CD14-positive monocyte (primary cell): ENCODE measurements at regions not wholly inside any gene's neighbourhood (a gene's known extent, or its start where the extent isn't known, plus 50 kb on each side); places are given as distances from the start of the nearest gene placed in this dataset.

ENCODE experiments used
- DNase-seq, 3 donors: peaks; one replicate each; pipeline ENCODE4 v3.0.0-alpha.2; 2011 to 2022
- H2AFZ ChIP-seq: 2 replicates; pipeline ENCODE4 v1.6.0; 2012; ENCODE audit warnings: mild to moderate bottlenecking, low read depth, low read length, inconsistent platforms; ENCODE audit not compliant: insufficient read depth, poor library complexity, severe bottlenecking
- H3K27ac ChIP-seq, 2 donors: 1 replicate in 1 of 2; 2 replicates in 1 of 2; pipeline ENCODE4 v1.5.1; 2012 to 2013; ENCODE audit warnings: low read length in 2 of 2, control low read depth in 1 of 2, inconsistent platforms in 1 of 2, low read depth in 1 of 2, mild to moderate bottlenecking in 1 of 2
- H3K27me3 ChIP-seq, 2 donors: one replicate each; pipeline versions ENCODE4 v1.6.0 to v1.6.1; 2011 to 2013; ENCODE audit warnings: low read length in 2 of 2; ENCODE audit not compliant: control insufficient read depth in 2 of 2, insufficient read depth in 2 of 2
- H3K36me3 ChIP-seq, 2 donors: replicated peaks in 1 of 2; 1 replicate in 1 of 2; 2 replicates in 1 of 2; pipeline versions ENCODE4 v1.5.1 to v1.6.1; 2012 to 2013; ENCODE audit warnings: low read length in 2 of 2, control low read depth in 1 of 2, inconsistent platforms in 1 of 2, mild to moderate bottlenecking in 1 of 2; ENCODE audit not compliant: insufficient read depth in 2 of 2, control insufficient read depth in 1 of 2
- H3K4me1 ChIP-seq, 2 donors: 1 replicate in 1 of 2; 2 replicates in 1 of 2; pipeline versions ENCODE4 v1.5.1 to v1.6.1; 2012 to 2013; ENCODE audit warnings: low read length in 2 of 2, control low read depth in 1 of 2, inconsistent platforms in 1 of 2, mild to moderate bottlenecking in 1 of 2, moderate library complexity in 1 of 2; ENCODE audit not compliant: insufficient read depth in 2 of 2, control insufficient read depth in 1 of 2
- H3K4me2 ChIP-seq: replicated peaks from 2 replicates; pipeline ENCODE3; 2012; ENCODE audit warnings: low read length, moderate library complexity, mild to moderate bottlenecking; ENCODE audit not compliant: poor library complexity, severe bottlenecking; ENCODE audit errors: extremely low read depth
- H3K4me3 ChIP-seq, 3 experiments: fragments of 200-600 bp in 1 of 3; sonication (generic) in 1 of 3; replicated peaks in 1 of 3; 1 replicate in 2 of 3; 2 replicates in 1 of 3; pipeline ENCODE4 v1.5.1; 2011 to 2013; ENCODE audit warnings: low read length in 3 of 3, mild to moderate bottlenecking in 3 of 3, control low read depth in 2 of 3, low read depth in 2 of 3, inconsistent platforms in 1 of 3, moderate library complexity in 1 of 3
- H3K79me2 ChIP-seq: 2 replicates; pipeline ENCODE4 v1.6.0; 2012; ENCODE audit warnings: mild to moderate bottlenecking, control low read depth, inconsistent platforms, low read length, moderate library complexity; ENCODE audit not compliant: insufficient read depth
- H3K9ac ChIP-seq: 2 replicates; pipeline ENCODE4 v1.6.0; 2017; ENCODE audit warnings: low read length, mild to moderate bottlenecking; ENCODE audit not compliant: insufficient read depth, poor library complexity, severe bottlenecking
- H3K9me3 ChIP-seq, 2 donors: replicated peaks in 1 of 2; 1 replicate in 1 of 2; 2 replicates in 1 of 2; pipeline versions ENCODE4 v1.5.1 to v1.6.1; 2012 to 2013; ENCODE audit warnings: low read length in 2 of 2, control low read depth in 1 of 2; ENCODE audit not compliant: control insufficient read depth in 1 of 2, insufficient read depth in 1 of 2
- H4K20me1 ChIP-seq: 2 replicates; pipeline ENCODE4 v1.6.0; 2012; ENCODE audit warnings: mild to moderate bottlenecking, low read length, control low read depth, moderate library complexity; ENCODE audit not compliant: insufficient read depth
- H3K27ac Mint-ChIP-seq, 7 donors: one replicate each; pipeline ENCODE4 v1.8.0; 2020; ENCODE audit warnings: mild to moderate bottlenecking in 7 of 7, mixed read lengths in 7 of 7, moderate library complexity in 6 of 7, inconsistent platforms in 2 of 7
- H3K27me3 Mint-ChIP-seq, 3 donors: one replicate each; pipeline ENCODE4 v1.8.0; 2021 to 2022; ENCODE audit warnings: low read depth in 3 of 3, mild to moderate bottlenecking in 3 of 3, mixed read lengths in 3 of 3, moderate library complexity in 3 of 3, inconsistent platforms in 1 of 3
- H3K36me3 Mint-ChIP-seq, 2 donors: one replicate each; pipeline ENCODE4 v1.8.0; 2020; ENCODE audit warnings: mixed read lengths in 2 of 2, inconsistent platforms in 1 of 2, mild to moderate bottlenecking in 1 of 2
- H3K4me1 Mint-ChIP-seq: one replicate; pipeline ENCODE4 v1.8.0; 2020; ENCODE audit warnings: mild to moderate bottlenecking, mixed read lengths
- H3K4me3 Mint-ChIP-seq, 2 donors: one replicate each; pipeline ENCODE4 v1.8.0; 2020; ENCODE audit warnings: mild to moderate bottlenecking in 2 of 2, mixed read lengths in 2 of 2, moderate library complexity in 1 of 2
- H3K9me3 Mint-ChIP-seq, 7 donors: one replicate each; pipeline ENCODE4 v1.8.0; 2020 to 2022; ENCODE audit warnings: mixed read lengths in 7 of 7, mild to moderate bottlenecking in 6 of 7, moderate library complexity in 6 of 7, inconsistent platforms in 2 of 7
- CTCF ChIP-seq: fragments of 200-600 bp; IDR thresholded peaks from one replicate; pipeline ENCODE4 v1.8.0; 2022; ENCODE audit warnings: antibody characterized with exemption, mild to moderate bottlenecking
- WGBS: methylation state at CpG from one replicate; pipeline ENCODE4 v1.1.5; 2013; ENCODE audit warnings: missing lambda C conversion rate; ENCODE audit not compliant: insufficient coverage; 5-methylcytosine and 5-hydroxymethylcytosine counted together
- intact Hi-C, 2 donors: fragments of 100-400 bp; cut with micrococcal nuclease; formaldehyde crosslinking; loops; one replicate each; pipeline versions ENCODE4 v1.15.0 to v1.15.1; 2023

GRCh38 chr20:4327956-4328355, 78.9 kb upstream of the ADRA1D start:
- H3K36me3 Mint-ChIP-seq: peaks cover 0 to 3% of the 10 kb centered on the region in 2 donors
- peaks cover 0 to 9% (median 8%) of the 10 kb centered on the region in 7 donors for H3K9me3 Mint-ChIP-seq
- no peaks in the 10 kb centered on the region for H3K9me3 ChIP-seq
- H4K20me1 ChIP-seq: no peaks in the 10 kb centered on the region
- H3K4me1 Mint-ChIP-seq: peaks cover 24% of the 10 kb centered on the region
- no peak overlapping the region for H3K27ac ChIP-seq
- no peak overlapping the region for H3K4me3 Mint-ChIP-seq
- H3K4me2 ChIP-seq: no peak overlapping the region
- H3K27me3 Mint-ChIP-seq: peaks cover 3 to 7% (median 3%) of the 10 kb centered on the region in 3 donors
- DNase-seq: no peak
- H3K27ac Mint-ChIP-seq: no peak overlapping the region
- H2AFZ ChIP-seq: no peak overlapping the region
- H3K4me3 ChIP-seq: no peak overlapping the region
- H3K4me1 ChIP-seq: peaks cover 16 to 23% of the 10 kb centered on the region in 2 donors
- no peaks in the 10 kb centered on the region for H3K27me3 ChIP-seq
- no peaks in the 10 kb centered on the region for H3K36me3 ChIP-seq
- no peak for TF ChIP-seq CTCF
- 93% methylated on average over 3 of the region's 4 CpGs for WGBS
- intact Hi-C loops: loop anchor here in 1 of 2 donors (10.0 kb wide), 1 partner anchor 87 kb away; no protein-coding TSS in a partner anchor
- no peak overlapping the region for H3K9ac ChIP-seq
- no peaks in the 10 kb centered on the region for H3K79me2 ChIP-seq

GRCh38 chr20:4326195-4327065, 77.3 kb upstream of the ADRA1D start:
- Histone ChIP-seq H3K4me1 (peaks cover 31 to 38% of the 10 kb centered on the region in 2 donors), H3K27ac (no peak overlapping the region), H3K27me3 (no peaks in the 10 kb centered on the region), H4K20me1 (no peaks in the 10 kb centered on the region), H3K36me3 (no peaks in the 10 kb centered on the region), H3K9ac (no peak overlapping the region), H3K9me3 (no peaks in the 10 kb centered on the region), H3K4me2 (no peak overlapping the region), H3K4me3 (no peak overlapping the region), H3K79me2 (no peaks in the 10 kb centered on the region), H2AFZ (no peak overlapping the region)
- WGBS: no CpG with 5 or more reads among the region's 4 CpGs
- TF ChIP-seq CTCF: no peak
- Mint-ChIP-seq H3K36me3 (peaks cover 0 to 3% of the 10 kb centered on the region in 2 donors), H3K27ac (peak overlapping the region in 1 of 7 donors; percentile 37), H3K9me3 (peaks cover 0 to 10% (median 8%) of the 10 kb centered on the region in 7 donors), H3K4me3 (no peak overlapping the region), H3K27me3 (peaks cover 1 to 4% (median 3%) of the 10 kb centered on the region in 3 donors), H3K4me1 (peaks cover 37% of the 10 kb centered on the region)
- intact Hi-C loops: loop anchor here in 1 of 2 donors (10.0 kb wide), 1 partner anchor 88 kb away; no protein-coding TSS in a partner anchor
- peak in 2 of 3 donors; percentile 27 to 63 for DNase-seq
